LoVo (cell line): ENCODE measurements at regions not wholly inside any gene's neighbourhood (a gene's known extent, or its start where the extent isn't known, plus 50 kb on each side); places are given as distances from the start of the nearest gene placed in this dataset.

Source experiments
- DNase-seq: peaks from one replicate; pipeline ENCODE4 v3.0.0-alpha.2; 2016; ENCODE audit warnings: low spot score

DNA sequence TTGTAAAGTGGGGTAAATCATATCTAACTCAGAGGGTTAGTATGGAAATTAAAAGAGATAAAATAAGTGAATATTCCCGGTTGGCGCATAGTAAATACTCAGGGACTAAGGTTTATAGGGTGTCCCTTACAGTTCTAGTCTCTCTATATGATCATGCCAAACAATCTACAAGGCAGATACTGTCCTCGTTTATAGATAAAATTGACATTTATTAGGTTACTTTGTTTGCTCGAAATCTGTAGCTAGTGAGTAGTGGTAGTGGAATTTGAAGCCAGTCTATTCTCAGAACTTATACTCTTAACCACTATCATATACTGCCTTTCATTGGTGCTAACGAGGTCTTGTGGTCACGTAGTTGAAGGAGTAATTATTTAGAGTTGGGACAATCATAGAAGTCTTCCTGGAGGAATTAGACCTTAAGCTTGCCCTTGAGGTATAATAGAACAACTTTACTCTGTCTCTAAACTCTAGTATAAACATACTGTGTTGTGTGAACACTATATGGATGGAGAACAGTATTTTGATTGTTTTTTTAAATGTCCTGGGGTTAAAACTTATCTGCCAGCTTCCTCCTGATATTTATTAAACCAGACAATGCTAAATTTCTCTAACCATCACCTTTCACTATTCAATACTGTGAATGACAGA is 324.0 kb downstream of the STIM2 start:
- DNase-seq = no peak

DNA sequence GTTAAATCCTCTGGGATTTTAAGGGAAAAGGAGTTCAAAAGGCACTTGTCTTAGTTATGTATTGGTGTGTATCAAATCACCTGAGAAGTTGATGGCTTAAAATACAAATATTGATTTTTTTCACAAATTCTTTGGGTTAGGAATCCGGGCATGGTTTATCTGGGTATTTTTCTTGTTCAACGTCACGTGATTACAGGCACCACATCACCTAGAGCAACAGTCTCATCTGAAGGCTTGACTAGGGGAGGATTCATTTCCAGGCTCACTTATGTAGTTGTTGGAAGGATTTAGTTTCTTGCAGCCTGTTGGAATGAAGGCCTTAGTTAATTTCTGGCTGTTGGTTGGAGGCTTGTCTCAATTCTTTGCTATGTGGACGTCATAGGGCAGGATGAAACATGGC is 326.1 kb downstream of the STIM2 start:
- DNase-seq = no peak

DNA sequence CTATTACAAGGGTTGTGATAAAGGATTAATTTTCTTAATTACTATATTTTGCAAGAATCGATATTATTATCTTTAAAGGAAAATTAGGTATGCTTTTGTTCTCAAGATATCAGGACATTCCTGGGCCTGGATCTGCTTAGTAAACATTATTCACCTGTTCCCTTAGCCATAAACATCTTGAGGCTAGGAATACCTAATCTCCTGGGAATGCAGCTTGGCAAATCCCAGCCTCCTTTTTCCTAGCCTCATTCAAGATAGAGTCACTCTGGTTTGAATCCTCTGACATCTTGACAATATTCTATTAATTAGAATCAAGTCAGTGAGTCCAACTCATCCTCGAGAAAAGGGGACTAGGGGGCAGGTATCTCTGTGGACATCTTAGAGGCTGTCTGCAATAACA is 327.1 kb downstream of the STIM2 start:
- DNase-seq = no peak

DNA sequence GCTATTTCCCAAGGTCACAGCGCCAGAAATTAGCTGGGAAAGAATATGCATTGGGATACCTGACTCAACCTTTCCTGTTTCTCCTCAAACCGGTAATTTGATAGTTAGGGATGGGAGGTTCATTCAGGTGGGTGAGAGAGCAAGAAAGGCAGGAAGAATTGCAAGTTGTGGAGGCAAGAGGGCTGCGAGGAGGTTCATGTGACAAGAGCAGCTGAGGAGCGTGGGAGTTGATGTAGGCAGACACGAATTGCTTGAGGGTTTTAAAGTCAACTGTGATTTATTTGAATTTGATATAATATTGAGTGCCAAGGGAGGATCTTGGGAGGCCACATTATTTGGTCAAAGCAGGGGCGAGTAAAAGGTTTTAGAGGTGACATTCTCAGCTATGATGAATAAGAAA is 329.0 kb downstream of the STIM2 start:
- no peak for DNase-seq

DNA sequence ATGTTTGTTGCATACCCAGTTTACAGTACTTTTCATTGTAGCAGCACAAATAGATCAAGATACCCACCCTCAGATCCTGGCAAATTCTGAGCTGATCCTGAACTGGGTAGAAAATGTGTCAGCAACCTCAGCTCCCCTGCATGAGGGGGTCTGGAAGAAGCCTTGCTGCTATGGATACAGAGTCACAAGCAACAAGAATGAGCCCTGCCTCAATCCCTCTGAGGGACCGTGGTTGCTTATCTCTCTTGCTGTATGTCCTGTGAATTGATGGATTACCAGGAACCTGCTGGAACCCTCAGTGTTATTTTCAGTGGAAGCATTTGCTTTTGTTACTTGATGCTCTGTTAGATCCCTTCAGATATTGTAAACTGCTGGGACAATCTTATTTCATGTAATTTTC is 331.0 kb downstream of the STIM2 start:
- DNase-seq = no peak

DNA sequence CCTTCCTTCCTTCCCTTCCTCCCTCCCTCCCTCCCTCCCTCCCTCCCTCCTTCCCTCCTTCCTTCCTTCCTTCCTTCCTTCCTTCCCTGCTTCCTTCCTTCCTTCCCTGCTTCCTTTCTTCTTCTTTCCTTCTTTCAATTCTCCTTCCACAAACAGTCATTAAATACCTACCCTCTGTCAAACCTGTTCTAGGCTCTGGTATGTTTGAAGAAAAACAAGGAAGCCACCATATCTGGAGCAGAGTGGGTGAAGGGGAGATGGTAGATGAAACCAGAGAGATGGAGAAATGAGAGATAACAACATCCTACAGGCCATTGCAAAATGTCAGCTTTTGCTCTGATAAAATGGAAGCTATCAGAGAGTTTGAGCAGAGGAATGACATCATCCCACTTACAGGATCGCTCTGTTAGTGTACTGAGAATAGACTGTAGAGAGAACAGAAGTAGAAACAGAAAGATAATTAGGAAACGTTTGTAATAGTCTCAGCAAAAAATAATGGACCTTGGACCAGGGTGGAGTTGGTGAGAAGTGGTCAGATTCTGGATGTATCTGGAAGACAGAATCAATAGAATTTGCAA is 334.0 kb downstream of the STIM2 start:
- no peak for DNase-seq

DNA sequence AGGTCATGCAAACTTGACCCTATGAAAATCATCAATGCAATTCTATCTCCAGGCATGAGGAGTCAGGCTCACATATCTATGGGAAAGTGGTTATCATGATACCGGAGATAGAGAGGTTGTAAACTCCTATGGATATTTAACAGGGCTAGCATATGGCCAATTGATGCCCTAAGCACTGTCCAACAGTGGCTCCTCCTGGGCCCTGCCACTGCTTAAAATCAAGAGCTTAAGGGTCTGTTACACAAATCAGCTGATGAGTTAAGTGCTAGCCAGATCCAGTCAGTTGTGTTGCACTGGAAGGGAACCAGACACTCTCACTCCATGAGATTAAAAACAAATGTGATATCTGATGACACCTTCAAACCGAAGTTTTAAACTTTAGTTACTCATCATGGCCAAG is 337.6 kb downstream of the STIM2 start:
- no peak for DNase-seq

DNA sequence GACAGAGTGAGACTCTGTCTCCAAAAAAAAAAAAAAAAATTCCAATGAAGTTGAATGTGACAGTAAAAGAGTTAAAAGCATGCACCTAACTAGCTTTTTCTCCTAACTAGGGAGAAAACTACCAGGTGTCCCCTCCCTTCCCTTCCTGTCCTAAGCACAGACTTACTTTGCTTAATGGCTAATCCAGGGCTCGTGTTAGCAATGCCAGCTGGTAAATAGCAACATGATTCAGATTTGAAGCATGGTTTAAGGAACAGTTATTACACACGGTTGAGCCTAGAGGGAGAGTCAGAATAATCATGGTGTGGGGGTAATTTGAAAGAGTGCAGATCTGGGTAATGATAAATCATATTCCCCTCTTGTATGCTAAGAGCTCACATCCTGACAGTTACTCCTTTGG is 338.3 kb downstream of the STIM2 start:
- DNase-seq = no peak

DNA sequence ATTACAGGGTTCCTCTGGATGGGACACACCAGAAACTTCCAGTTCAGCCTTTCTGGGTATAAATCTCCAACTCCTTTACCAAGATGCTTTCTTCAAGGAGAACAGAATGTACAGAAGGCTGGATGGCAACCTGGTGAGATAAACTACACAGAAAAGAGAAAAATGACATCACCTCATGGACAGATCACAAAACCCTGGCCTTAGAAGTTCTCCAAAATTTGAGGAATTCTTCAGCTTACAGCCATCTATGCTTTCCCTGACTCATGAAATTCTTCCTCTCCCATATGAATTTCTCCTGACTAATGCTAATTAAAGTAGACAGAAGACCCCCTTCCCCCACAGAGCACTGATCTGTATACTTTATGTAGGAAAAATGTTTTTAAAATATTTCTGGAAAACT is 345.4 kb downstream of the STIM2 start:
- no peak for DNase-seq

DNA sequence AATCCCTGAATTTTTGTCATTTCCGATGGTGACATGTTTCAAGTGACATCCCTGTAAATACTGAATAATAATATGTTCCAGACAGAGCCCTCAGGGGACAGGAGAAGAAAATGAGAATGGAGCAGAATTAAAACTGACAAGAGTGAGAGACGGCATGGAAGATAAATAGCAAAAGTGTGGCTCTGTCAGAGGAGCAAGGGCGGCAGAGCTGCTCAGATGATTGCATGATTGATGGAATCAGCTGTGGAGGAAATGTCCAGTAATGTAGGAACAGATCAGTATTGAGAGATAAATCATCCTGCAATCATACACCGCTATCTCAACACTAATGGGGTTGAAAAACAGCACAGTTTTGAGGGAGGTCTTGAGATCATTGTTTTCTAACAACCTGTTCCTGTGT is 350.3 kb downstream of the STIM2 start:
- no peak for DNase-seq

DNA sequence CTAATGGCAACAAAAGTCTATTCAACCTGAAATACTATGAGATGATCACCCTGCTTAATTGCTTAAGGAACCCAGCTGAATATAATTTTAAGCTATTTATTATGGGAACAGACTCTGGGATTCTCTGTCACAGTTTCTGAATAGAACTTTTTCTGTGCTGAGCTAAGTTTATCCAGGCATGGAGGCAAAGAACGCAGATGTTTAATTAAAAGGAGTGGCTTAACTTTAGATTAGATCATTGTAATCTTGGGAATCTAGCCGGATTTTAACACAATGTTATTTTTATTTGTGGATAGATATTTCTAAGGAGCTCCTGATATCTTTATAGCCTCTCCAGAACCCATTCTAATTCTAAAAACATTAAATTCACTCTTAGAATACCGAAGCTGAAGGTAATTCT is 353.4 kb downstream of the STIM2 start:
- no peak for DNase-seq

DNA sequence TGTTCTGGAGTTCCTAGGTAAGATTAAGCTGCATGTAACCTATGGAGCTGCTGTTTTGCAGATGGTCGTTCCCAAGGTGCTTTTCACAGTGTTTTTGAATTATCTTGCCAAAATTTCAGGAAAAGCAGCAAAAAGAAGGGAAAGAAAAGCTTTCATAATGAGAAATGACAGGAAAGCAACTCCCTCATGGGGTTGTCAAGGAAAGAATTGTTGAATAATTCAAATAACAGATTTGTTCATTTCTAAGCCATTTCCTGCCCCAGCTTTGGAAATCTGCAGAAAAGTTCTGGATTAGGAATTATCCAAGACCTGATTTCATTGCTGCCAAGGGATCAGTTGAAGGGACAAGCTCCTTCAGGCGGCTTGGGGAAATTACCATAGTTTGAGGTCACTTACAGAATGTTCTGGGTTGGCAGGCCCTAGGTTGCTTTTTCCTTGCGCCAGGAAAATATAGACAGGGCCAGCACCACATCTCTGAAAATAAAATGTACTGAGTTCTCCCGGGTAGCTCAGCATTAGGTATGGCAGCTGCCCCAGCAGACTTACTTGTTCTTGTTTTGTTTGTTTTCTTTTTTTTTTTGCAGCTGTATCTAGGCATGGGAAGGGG is 354.7 kb downstream of the STIM2 start:
- DNase-seq = no peak

DNA sequence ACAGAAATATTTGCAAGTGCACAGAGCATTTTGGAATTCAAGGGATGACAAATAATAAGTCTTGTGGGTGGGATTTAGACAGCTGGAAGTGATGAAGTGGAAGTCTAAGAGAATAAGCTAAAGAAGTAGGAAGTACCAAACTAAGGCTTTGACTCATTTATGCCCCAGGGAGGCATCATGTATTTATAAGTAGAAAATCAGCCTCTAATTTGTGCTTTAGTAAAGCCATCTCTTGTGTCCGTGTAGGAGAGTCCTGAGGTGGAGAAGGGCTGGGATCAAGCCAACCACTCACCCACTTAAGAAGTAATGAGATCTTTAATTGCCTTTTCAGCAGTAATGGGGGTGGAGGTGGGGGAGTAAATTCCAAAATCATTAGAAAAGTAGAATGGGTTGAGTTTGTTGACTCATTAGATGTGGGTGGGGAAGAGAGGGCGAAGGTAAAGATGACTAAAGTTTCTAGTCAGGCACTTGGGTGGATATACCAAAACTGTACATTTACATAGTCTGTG is 356.7 kb downstream of the STIM2 start:
- no peak for DNase-seq

DNA sequence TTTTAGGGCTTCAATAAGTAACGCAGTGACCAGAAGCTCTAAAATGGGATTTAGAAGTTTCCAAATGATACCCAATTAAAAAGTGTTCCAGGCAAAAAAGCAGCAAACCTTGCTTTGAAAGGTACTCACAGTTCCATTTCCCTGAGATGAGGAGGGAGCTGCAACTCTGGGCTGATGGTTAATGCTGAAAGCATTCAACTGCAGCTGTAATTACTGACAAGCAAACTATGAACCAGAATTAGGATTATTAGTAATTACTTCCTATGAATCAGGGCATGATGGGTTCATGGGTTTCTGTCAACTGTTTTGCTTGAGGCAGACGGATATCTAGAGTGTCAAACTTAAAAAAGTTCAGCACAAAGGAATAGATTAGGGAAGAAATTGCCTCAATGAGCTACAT is 357.4 kb downstream of the STIM2 start:
- no peak for DNase-seq

DNA sequence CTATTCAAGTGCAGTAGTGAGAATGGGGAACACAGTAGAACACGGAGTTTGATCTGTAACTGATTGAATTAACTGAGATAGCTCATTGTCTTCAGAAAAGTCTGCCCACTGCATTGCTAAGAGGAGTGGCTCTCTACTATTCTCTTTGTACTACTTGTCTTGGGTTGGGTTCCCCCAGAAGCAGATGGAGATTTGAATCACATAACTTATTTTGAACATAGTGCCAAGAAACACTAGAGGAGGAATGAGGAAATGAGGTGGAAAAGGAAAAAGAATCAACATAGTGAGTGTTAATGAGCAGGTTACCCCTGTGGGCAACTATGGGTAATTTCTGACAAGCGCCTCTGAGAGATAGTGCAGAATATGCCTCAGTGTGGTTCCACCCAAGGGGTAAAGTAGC is 362.7 kb downstream of the STIM2 start:
- no peak for DNase-seq

DNA sequence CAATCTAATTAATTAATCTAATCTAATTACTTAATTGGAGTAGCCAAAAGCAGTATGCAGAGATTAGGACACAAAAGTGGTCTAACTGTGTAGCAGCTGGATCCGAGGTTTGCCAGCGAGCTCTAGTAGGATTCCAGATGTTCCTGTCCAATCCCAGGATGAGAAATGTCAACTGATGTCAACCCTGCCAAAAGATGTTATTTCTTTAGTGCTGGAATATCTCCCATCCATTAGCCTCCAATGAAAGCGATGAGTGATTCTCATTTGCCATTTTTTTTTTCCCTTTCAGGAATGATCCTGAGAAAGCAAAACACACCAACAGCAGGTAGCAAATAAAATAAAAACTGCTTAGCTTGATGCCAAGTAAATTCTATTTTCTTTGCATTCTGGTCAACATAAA is 372.9 kb downstream of the STIM2 start:
- no peak for DNase-seq

DNA sequence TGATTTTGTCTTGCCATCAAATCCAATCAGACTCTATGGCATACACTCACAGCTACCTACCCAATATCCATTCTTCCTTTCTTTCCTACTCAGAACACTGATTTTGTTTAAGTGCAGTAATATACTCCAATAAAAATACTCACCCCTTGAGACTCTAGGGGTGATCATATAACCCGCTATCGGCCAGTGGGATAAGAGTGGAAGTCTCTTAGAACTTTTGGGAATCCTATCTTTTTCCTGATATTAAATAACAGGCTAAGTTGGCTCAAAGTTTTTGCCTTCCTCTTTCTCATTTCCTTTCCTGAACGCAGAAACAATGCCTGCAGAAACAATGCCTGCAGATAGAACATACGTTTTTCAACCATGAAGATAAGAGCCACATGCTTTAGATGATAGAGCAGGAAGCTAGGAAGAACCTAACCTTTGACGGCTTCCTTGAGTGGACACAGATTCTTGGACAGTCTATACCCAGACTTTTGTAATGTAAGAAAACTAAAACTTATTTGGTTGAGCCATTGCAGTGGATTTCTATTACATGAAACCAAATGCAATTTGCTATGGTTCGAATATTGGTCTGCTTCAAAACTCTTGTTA is 373.8 kb downstream of the STIM2 start:
- DNase-seq = no peak

DNA sequence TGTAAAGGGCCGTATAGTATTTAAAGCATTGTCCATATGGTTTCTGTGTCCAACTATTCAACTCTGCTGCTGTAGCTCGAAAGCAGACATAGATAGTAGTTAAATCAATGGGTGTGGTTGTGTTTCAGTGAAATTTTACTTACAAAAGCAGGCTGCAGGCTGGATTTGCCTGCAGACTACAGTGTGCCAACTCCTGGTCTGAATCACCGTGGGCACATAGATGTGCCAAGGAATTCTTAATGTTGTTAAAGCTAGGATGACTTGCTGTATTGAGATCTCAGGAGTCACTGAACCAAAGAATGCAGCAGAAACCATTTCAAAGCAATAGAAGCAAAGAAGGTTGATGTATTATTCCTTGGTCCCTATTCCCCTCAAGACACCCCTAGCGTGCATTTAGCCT is 379.0 kb downstream of the STIM2 start:
- DNase-seq = no peak

DNA sequence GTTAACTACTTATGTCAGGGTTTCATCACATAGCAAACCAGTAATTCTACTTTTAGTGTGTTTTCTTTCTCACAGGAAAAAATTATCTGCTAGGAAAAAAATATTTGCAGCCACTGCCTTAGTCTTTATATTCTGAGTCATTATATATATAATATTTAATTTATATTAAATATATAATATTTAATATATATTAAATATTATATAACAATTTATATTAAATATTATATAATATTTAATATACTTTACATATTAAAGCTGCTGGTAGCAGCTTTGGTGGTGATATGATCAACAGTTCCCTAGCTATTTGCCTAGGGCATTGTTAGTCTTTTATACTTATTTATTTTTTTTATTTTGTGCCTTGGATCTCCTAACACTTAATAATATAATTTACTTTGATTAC is 381.6 kb downstream of the STIM2 start:
- DNase-seq = no peak

DNA sequence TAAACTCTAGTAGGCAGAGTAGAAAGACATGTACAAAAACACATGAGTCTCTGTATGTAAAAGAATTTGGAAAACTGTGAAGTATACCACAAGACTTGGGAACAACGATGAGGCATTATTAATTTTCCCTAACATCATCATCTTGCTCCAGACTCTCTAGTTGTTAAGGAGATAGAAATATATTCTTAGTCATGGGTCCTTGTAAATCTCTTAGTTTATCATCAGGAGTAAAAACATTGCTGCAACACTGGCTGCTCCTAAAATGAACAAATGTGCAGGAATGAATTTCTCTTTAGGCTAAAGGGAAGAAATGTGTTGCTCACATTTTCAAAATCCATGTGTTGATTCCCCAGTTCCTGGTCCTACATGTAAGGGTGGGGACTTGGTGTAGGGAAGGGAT is 384.6 kb downstream of the STIM2 start:
- DNase-seq = no peak

DNA sequence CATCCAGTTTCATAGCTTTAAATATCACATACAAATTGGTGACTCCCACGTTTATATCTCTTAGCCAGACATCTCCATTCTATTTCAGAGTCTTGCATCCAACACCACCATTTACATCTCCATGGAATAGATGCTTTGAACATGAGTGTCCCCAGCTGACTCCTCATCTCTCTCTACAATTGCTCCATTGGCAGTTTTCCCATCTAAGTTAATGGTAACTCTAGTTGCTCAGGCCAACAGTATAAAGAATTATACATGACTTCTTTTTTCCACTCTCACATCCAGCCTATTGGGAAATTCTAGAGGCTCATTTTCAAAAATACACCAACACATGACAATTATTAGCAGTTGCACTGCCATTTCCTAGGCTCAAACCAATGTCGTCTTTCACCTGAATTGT is 388.2 kb downstream of the STIM2 start:
- DNase-seq = no peak

DNA sequence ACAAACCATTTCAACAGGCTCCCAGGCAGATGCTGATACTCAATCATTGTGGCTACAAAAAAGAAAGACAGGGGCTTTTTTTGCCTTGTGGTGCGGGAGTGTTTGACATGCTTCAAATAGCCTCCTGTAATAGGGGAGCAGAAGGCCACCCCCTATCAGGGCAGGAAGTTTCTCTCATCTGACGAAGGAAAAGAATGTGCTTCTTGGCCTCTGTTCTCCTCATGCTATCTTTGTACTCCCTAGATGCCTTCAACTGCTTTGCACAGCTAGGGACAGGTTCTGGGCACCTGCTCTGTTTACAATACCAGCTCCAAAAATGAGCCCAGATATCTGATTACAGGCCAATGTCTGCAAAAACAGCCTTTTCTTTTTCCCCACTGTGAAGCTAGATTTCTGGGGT is 391.1 kb downstream of the STIM2 start:
- DNase-seq = no peak

DNA sequence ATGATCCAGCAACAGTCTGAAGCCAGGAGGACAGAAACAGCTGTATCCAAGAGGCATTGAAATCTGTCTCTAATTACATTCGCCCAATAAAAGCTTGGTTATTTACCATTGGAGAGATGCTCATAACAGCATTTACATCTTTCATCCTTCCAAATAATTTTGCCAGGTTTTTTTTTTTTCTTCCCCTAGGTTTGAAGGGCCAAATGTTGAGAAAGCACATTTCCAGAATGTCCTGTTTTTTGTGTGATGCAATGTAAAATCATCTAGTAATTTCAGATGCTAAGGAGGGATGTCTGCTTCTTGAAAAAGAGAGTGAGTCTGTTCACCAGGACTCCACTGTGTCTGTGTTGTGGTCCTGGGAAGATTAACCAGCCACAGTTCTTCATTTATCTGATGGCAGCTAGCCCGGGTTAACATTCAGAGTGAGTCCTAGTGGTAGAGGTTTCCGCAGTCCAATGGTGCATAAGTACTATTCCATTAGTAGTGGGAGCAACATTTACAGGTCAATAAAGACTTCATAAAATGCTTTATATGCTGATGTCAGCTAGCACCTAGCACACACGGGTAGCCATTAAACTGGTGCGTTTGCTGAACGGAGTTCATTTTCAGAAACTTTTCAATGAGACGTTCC is 406.8 kb downstream of the STIM2 start:
- DNase-seq = no peak
